NCI-H2227 treated with DMSO at 0.1 percent for 48 hours (cell line): ENCODE measurements at regions not wholly inside any gene's neighbourhood (a gene's known extent, or its start where the extent isn't known, plus 50 kb on each side); places are given as distances from the start of the nearest gene placed in this dataset.
A peak's percentile ranks its signal among the peaks of the same experiment; 100 is the strongest.

Source experiments
- DNase-seq: peaks from one replicate; lab custom pipeline; 2025; lab: John Stamatoyannopoulos, UW

- DNase-seq: no peak
These were observed 131.6 kb downstream of the TPRA1 start for GRCh38 chr3:127458696-127459604.

GRCh38 chr3:127457546-127458145 is 132.9 kb downstream of the TPRA1 start:
- no peak for DNase-seq

DNA sequence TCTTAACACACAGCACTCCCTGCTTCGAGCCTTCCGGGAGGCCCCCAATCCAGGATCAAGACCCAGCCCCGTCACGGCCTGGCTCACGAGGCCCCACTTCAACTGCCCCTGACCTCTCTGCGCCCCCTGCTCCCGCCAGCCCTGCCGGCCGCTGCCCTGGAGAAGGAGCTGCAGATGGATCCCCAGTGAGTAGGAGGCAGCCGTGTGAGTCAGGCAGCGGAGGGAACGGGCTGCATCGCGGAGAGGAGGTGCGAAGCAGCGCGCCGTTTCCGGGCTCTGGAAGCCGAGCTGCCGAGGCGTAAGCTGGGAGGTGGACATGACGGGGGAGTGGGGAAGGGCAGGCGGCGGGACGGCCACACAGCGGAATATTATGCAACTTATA is 133.4 kb downstream of the TPRA1 start:
- peak; percentile 29 for DNase-seq

DNA sequence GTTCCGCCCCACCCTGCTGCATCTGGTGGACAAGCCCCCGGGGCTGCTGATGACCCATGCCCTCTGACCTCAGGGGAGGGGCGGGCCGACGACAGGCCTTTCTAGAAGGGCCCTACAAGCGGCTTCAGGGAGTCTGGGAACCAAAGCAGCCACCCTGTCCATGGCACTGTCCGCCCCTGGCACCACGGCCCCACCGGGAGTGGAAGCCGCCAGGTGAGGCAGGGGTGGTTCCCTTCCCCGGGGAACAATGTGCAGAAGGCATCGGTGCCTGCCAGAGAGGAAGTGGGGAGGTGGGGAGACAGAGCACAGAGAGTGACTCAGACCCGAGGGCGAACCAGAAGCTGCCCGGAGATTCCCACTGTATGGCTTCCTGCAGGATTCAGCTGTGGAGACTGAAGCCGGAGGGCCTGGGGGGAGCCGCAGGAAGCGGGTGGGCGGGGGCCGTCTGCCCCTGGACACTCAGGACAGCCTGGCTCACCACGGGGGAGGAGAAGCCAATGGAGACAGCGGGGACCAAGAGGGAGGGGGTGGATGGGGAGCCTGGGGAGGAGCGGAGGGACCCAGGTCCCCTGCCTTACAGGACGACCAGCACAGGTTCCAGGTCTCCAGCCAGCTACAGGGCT is 134.0 kb downstream of the TPRA1 start:
- no peak for DNase-seq

DNA sequence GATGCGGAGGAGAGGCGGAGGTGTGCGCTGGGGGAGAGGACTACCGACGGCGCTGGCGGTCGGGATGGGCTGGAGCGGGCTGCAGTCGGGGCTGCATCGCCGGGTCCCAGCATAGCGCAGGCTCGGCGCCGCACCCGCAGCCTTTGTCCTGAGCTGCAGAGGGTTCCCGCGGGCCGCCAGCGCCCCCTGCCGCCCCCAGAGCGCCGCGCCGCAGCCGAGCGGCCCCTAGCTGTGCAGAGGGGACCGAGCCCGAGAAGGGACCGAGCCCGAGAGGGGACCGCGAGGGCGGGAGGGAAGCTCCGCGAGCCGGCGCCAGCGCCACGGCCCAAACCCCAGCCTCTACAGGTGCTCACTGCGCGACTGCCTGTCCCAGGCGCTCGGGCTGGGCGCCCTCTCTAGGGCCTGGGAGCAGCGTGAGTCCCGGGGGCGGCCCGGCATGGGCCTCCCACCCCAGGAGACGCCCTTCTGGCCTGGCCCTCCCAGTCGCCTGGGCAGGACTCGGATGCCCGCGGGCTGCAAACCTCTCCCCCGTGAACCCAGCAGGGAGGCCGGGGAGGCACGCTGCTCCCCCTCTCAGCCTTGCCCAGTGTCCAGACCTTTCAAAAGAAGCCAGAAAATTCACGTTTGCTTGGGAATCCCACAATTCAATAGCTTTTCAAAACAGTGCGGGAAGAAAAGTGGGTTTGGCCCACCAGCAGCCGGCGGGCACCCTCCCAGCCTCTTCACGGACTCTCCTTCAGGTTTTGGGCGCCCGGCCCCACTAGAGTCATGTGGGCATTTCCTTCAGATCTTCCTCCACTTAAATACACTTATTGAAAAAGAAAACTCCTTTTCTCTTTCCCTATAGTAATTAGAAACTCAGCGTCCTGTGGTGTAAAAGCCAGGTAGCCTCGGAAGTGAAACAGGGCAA is 134.7 kb downstream of the TPRA1 start:
- peak; percentile 41 for DNase-seq

DNA sequence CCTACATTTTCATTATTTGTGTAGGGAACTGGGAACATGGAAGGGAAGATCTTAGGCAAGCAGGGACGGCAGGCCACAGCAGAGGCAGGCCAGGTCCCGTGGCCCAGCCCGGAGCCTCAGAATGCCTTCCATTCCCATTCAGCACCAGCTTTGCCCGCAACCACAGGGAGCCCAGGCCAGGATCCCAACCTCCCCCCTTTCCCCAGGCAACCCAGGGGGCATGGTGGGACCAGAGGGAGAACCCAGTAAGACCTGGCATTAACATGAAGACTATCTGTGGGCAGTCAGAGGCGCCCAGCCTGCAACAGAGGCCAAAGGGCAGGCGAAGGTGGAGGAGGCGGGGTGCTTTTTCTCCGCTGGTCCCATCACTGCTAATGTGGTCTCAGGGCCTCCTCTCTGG is 135.6 kb downstream of the TPRA1 start:
- DNase-seq: no peak

DNA sequence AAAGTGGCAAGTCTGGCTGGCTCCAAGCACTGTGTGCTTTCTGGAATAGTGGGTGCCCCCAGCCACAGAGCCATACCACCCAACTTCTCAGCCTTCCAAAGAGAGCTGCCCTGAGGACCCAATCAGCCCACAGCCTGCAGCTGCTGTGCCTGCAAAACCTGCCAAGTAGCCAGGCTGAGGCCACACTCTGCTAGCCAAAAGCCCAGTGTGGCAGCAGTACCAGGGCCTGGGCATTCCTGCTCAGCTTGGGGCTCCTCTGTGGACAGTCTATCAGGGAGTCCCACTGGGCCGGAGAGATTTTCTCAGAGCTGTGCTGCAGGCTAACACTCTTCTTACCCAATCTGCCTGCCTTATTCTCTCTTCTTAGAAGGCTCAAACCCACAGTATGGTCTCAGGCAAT is 136.5 kb downstream of the TPRA1 start:
- DNase-seq: no peak

DNA sequence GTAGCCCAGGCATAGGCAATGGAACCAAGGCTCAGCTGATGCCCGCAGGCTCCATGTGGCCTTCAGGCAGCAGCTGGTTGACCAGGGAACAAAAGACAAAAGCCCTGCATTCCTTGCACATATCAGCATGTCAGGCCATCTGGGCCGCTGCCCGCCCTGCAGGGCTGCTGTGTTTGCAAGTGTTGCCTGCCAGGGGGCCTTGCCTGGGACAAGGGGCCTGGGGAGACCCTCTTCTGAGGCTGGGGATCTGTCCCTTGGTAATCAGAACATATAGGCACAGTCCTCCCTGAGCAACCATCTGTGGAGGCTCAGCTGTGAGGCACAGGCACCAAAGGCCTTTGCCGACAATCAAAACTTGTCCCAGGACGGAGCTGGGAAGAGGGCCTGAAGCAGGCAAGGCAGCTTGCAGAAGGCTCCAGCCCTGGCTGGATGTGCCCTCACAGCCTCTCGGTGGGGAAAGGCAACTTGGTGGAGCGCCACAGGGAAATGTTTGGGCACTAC is 138.2 kb downstream of the TPRA1 start:
- DNase-seq: no peak

GRCh38 chr3:127451321-127451720 is 139.2 kb downstream of the TPRA1 start:
- DNase-seq: no peak

GRCh38 chr3:127450331-127450730 is 140.2 kb downstream of the TPRA1 start:
- no peak for DNase-seq

- DNase-seq: no peak
These were observed 140.9 kb downstream of the TPRA1 start for GRCh38 chr3:127449486-127450212.

GRCh38 chr3:127448671-127449070 is 141.9 kb downstream of the TPRA1 start:
- DNase-seq: no peak

DNA sequence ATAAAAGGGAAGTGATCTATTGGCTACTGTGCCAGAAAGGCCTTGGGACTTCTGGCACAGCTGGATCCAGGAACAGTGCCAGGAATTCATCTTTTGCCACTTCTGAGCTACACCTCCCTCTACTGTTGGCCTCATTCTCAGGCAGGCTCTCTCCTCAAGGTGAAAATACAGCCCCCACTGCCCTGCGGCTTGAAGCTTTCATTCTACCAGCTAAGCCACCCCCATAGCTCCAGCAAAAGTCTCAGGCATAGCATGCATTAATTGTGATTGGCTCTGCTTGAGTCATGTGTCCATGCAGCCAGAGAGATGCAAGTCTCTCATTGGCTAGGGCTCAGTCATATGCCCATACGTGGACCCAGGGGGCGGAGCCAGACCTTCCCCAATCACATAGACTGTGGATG is 142.4 kb downstream of the TPRA1 start:
- no peak for DNase-seq

- no peak for DNase-seq
These were observed 143.8 kb downstream of the TPRA1 start for GRCh38 chr3:127446756-127447155.

GRCh38 chr3:127445581-127446343 is 144.8 kb downstream of the TPRA1 start:
- DNase-seq: no peak

GRCh38 chr3:127444761-127445160 is 145.8 kb downstream of the TPRA1 start:
- DNase-seq: no peak

DNA sequence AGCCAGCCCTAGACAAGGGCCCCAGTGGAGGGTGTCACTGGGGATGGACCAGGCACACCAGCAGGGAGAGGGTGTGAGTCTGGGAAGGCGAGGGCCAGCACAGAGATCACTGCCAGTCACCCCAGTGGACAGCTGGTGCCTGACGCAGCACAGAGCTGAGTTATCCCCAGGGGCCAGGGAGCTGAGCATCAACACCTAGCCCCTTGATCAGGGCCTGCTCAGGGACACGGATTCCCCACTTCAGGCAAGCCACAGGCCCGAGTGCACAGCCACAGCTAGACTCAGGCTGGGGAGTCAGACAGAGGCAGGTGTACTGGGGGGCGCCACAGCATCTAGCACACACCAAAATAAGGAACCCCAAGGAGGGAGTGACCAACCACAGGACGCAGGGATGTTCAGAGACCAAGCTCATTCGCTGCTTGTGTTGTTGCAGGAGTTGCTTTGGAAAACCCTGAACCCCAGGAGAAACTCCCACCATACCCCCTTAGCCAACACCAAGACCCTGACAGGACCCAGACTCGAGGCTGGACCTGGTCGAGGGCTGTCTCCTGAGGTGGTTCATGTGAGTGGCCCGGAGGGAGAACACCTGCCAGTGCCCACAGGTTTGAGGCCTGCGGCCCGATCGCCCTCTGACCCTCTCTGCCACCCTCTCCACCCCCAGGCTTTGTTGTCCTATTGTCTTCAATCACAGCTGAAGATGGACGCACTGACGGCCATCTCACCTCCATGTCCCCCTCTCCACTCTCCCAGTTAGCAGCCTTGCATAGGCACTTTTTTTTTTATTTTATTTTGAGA is 146.8 kb downstream of the TPRA1 start:
- DNase-seq: no peak

DNA sequence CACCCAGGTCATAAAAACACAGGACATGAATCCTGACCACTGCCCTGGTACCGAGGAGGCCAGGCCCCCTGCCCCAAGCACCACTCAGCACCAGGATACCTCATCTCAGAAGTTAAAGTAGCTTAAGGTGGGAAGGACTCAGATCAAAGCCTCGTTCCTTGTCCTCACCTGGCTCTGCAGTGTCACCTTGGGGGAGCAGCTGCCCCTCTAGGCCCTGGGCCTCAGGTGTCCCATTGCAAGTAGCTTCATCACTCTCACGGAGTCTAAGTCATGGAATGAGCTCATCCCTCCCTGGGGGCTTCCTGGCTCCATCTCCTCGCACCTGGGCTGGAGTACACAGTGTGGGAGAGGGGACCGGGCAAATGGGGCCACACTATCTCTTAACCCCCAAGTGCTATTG is 148.0 kb downstream of the TPRA1 start:
- no peak for DNase-seq

GRCh38 chr3:127441764-127442163 is 148.8 kb downstream of the TPRA1 start:
- DNase-seq: no peak

DNA sequence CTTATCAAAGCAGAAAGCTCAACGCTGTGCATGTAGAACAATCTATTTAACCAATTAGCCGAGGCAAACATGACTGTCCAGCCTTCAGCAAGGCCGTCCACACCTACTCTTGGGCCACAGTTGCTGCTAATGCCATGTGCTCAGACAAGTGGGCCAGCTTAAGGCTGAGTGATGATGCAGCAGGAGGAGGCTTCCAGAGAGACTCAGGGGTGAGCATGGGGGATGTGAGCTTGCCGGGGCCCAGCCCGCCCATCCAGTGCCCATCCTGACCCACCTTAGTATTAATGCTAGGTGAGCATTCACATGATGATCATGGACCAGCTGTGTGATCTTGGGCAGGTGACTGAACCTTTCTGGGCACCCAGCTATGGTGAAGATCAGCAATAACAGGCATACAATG is 150.1 kb downstream of the TPRA1 start:
- DNase-seq: no peak
